OCI-LY3 (cell line): ENCODE measurements at regions not wholly inside any gene's neighbourhood (a gene's known extent, or its start where the extent isn't known, plus 50 kb on each side); places are given as distances from the start of the nearest gene placed in this dataset.

Experiments used
- H2AFZ ChIP-seq: fragments of 200-600, 300-600 bp; shearing (Covaris generic); 2 replicates; pipeline ENCODE4 v1.6.0; 2014; ENCODE audit warnings: antibody characterized with exemption, low read depth, low read length
- H3K27ac ChIP-seq: fragments of 200-600, 300-600 bp; sonication (generic); 2 replicates; pipeline ENCODE4 v1.5.1; 2014; ENCODE audit warnings: mild to moderate bottlenecking, low read length, moderate library complexity, mixed read lengths
- H3K27me3 ChIP-seq: fragments of 200-600, 300-600 bp; sonication (generic); 2 replicates; pipeline ENCODE4 v1.6.1; 2014; ENCODE audit warnings: low read depth, low read length, mixed read lengths
- H3K36me3 ChIP-seq: fragments of 200-600, 300-600 bp; sonication (generic); replicated peaks from 2 replicates; pipeline ENCODE3; 2014; ENCODE audit warnings: low read depth, low read length, mixed read lengths
- H3K4me1 ChIP-seq: fragments of 300-600, 200-600 bp; sonication (generic); 2 replicates; pipeline ENCODE4 v1.6.1; 2014; ENCODE audit warnings: low read length, mixed read lengths
- H3K4me2 ChIP-seq: fragments of 200-600, 300-600 bp; sonication (generic); 2 replicates; pipeline ENCODE4 v1.6.1; 2014; ENCODE audit warnings: low read length, mixed read lengths
- H3K4me3 ChIP-seq: fragments of 300-600, 200-600 bp; sonication (generic); 2 replicates; pipeline ENCODE4 v1.5.1; 2014; ENCODE audit warnings: antibody characterized with exemption, mild to moderate bottlenecking, low read length, moderate library complexity
- H3K79me2 ChIP-seq: fragments of 300-600, 200-600 bp; shearing (Covaris generic); 2 replicates; pipeline ENCODE4 v1.6.1; 2014; ENCODE audit warnings: mild to moderate bottlenecking, low read length, mixed read lengths
- H3K9ac ChIP-seq: fragments of 300-600, 200-600 bp; shearing (Covaris generic); 2 replicates; pipeline ENCODE4 v1.6.0; 2014; ENCODE audit warnings: mild to moderate bottlenecking, low read length, moderate library complexity
- H3K9me3 ChIP-seq: fragments of 200-600, 300-600 bp; shearing (Covaris generic); 2 replicates; pipeline ENCODE4 v1.6.1; 2014; ENCODE audit warnings: low read length, mixed read lengths; ENCODE audit not compliant: insufficient read depth
- H4K20me1 ChIP-seq: fragments of 200-600, 300-600 bp; sonication (generic); 2 replicates; pipeline ENCODE4 v1.6.1; 2016; ENCODE audit warnings: low read length, mixed read lengths; ENCODE audit not compliant: insufficient read depth
- EZH2phosphoT487 ChIP-seq: fragments of 200-600 bp; shearing (Covaris generic); IDR thresholded peaks from 2 replicates; pipeline ENCODE4 v1.6.1; 2018; ENCODE audit warnings: antibody characterized with exemption, mixed run types, low read depth
- TF ChIP-seq, protein P1 (sequence below): fragments of 200-600, 300-600 bp; sonication (generic); IDR thresholded peaks from 2 replicates; pipeline ENCODE4 v1.5.1; 2014; ENCODE audit warnings: antibody characterized with exemption, low read length, low read depth

DNA sequence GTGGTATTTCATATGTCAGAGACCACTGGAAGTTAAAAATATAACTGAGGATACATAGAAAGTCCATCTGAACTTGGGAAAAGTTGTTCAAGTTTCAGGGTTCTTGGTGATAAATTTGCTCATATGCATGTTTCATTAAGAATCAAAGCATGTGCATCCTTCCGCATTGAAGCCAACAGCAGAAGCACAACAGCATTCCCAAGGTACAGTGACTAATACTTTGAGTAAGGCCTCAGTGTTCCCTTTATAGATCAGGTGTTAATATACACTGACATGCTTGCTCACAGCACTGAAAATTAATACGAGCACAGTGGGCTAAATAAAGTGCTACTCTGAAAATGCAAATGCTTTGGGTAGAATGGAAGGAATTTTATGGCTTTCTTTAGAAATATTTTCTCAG lies 691.1 kb downstream of the METTL15 start:
- Histone ChIP-seq H3K9me3 (peaks cover 7% of the 10 kb centered on the region), H3K4me3 (no peak overlapping the region), H3K36me3 (peaks cover 3% of the 10 kb centered on the region), H3K4me1 (peaks cover 6% of the 10 kb centered on the region), H3K79me2 (no peaks in the 10 kb centered on the region), H3K4me2 (no peak overlapping the region), H3K9ac (no peak overlapping the region), H3K27ac (no peak overlapping the region), H2AFZ (no peak overlapping the region), H3K27me3 (no peaks in the 10 kb centered on the region), H4K20me1 (no peaks in the 10 kb centered on the region)
- TF ChIP-seq, protein P1, sequence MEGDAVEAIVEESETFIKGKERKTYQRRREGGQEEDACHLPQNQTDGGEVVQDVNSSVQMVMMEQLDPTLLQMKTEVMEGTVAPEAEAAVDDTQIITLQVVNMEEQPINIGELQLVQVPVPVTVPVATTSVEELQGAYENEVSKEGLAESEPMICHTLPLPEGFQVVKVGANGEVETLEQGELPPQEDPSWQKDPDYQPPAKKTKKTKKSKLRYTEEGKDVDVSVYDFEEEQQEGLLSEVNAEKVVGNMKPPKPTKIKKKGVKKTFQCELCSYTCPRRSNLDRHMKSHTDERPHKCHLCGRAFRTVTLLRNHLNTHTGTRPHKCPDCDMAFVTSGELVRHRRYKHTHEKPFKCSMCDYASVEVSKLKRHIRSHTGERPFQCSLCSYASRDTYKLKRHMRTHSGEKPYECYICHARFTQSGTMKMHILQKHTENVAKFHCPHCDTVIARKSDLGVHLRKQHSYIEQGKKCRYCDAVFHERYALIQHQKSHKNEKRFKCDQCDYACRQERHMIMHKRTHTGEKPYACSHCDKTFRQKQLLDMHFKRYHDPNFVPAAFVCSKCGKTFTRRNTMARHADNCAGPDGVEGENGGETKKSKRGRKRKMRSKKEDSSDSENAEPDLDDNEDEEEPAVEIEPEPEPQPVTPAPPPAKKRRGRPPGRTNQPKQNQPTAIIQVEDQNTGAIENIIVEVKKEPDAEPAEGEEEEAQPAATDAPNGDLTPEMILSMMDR: no peak
- TF ChIP-seq EZH2phosphoT487: no peak

DNA sequence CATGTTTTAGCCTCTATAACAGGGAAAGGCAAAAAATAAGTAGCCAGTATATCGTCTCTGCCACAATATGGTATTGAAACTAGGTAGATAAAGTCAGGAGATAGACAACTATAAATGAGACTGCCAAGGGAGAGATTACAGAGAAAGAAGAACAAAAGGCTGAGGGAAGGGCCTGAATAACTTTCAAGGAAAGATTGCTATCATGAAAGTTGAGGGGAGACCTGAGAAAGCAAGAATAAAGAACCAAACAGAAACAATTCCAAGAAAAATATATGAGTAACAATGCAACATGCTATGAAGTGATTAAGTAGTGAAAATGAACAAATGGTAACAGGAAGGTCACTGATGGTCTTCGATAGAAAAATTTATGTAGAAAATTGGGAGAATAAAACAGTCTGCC lies 690.1 kb downstream of the METTL15 start:
- Histone ChIP-seq H3K9ac (no peak overlapping the region), H3K27me3 (no peaks in the 10 kb centered on the region), H3K79me2 (no peaks in the 10 kb centered on the region), H3K4me3 (no peak overlapping the region), H3K36me3 (peaks cover 3% of the 10 kb centered on the region), H3K4me2 (no peak overlapping the region), H3K9me3 (peaks cover 7% of the 10 kb centered on the region), H3K4me1 (peaks cover 6% of the 10 kb centered on the region), H3K27ac (no peak overlapping the region), H4K20me1 (no peaks in the 10 kb centered on the region), H2AFZ (0 out of 2 replicates have a peak overlapping the region, but pooled peaks have one; percentile 60)
- TF ChIP-seq EZH2phosphoT487: no peak
- TF ChIP-seq, protein P1: no peak

DNA sequence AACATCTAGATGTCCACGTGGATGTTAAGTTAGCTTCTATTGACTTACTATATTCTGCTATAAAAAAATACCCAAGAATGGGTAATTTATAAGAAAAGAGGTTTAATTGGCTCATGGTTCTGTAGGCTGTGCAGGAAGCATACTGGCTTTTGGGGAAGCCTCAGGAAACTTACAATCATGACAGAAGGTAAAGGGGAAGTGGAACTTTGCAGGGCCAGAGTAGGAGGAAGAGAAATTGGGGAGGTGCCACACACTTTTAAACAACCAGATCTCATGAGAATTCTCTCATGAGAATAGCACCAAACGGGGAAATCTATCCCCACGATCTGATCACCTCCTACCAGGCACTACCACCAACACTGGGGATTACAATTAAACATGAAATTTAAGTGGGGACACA lies 689.3 kb downstream of the METTL15 start:
- TF ChIP-seq, protein P1: no peak
- no peak for TF ChIP-seq EZH2phosphoT487
- Histone ChIP-seq H3K79me2 (no peaks in the 10 kb centered on the region), H4K20me1 (no peaks in the 10 kb centered on the region), H3K27ac (no peak overlapping the region), H3K27me3 (no peaks in the 10 kb centered on the region), H3K4me3 (no peak overlapping the region), H3K4me2 (no peak overlapping the region), H3K36me3 (peaks cover 3% of the 10 kb centered on the region), H3K4me1 (peaks cover 6% of the 10 kb centered on the region), H3K9me3 (peaks cover 7% of the 10 kb centered on the region), H2AFZ (peak overlapping the region; percentile 60; the same call in 1 of the 2 replicates), H3K9ac (no peak overlapping the region)

DNA sequence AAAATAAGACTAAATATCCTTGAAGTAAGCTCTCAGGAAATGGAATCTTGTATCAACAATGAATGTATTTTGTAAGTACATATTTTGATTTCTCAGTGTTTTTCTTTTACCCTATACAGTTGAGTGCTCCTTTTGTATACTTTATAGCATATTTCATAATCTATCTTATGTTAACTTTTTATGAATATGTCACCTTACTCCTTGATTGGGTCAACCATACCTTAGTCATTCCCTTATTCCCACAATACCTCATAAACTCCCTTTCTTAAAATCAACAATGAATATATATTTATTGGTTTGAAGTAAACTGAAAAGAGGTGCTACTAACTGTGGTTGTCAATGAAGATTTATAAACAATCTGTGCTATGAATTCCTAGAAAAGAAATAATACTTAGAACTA lies 686.2 kb downstream of the METTL15 start:
- Histone ChIP-seq H3K79me2 (no peaks in the 10 kb centered on the region), H3K27ac (no peak overlapping the region), H4K20me1 (no peaks in the 10 kb centered on the region), H3K4me2 (no peak overlapping the region), H3K9me3 (peaks cover 7% of the 10 kb centered on the region), H2AFZ (no peak overlapping the region), H3K9ac (no peak overlapping the region), H3K36me3 (peaks cover 3% of the 10 kb centered on the region), H3K27me3 (no peaks in the 10 kb centered on the region), H3K4me3 (no peak overlapping the region), H3K4me1 (peaks cover 6% of the 10 kb centered on the region)
- TF ChIP-seq, protein P1: no peak
- TF ChIP-seq EZH2phosphoT487: no peak
